GM12878 (cell line): ENCODE measurements at regions not wholly inside any gene's neighbourhood (a gene's known extent, or its start where the extent isn't known, plus 50 kb on each side); places are given as distances from the start of the nearest gene placed in this dataset.

ENCODE experiments used
- ATAC-seq: fragments of 200-7000 bp; cut with Tn5 transposase; 3 replicates; pipeline ENCODE4 v1.9.1; 2020; ENCODE audit warnings: mild to moderate bottlenecking, moderate library complexity
- BruUV-seq: library from RNA; stranded (reverse); fragments of 400-500 nt; replicated peaks from 2 replicates; lab custom pipeline; 2021; lab: Mats Ljungman, UMichigan
- CTCF ChIA-PET: fragments of 300-600 bp; sonication (Branson Sonifier 250); formaldehyde crosslinking; extraction: SDS; loops from one replicate; lab custom pipeline; 2021; ENCODE audit warnings: inconsistent platforms; lab: Yijun Ruan, JAX
- POLR2A ChIA-PET: fragments of 350-600 bp; formaldehyde crosslinking; extraction: SDS; loops from one replicate; lab custom pipeline; 2021; ENCODE audit warnings: inconsistent platforms; lab: Charles Lee
- RAD21 ChIA-PET: fragments of 300-600 bp; sonication (Branson Sonifier 250); formaldehyde crosslinking; loops from one replicate; lab custom pipeline; 2023; ENCODE audit warnings: antibody characterized with exemption; ENCODE audit not compliant: unreplicated experiment; lab: Charles Lee
- SMC1A ChIA-PET: fragments of 300-600 bp; sonication (Branson Sonifier 250); formaldehyde crosslinking; loops from one replicate; lab custom pipeline; 2023; ENCODE audit not compliant: unreplicated experiment, uncharacterized antibody; lab: Charles Lee
- DNase-seq: peaks from one replicate; pipeline ENCODE4 v3.0.0-alpha.2; 2011; ENCODE audit warnings: low read depth, low spot score
- FAIRE-seq: peaks from 3 replicates; lab custom pipeline; 2011; peaks lifted over from hg19 to GRCh38; lab: Jason Lieb, UNC
- H2AFZ ChIP-seq: 2 replicates; pipeline ENCODE4 v1.6.0; 2011; ENCODE audit warnings: low read depth, low read length, control low read depth; ENCODE audit not compliant: control insufficient read depth
- H3K27ac ChIP-seq: 2 replicates; pipeline ENCODE4 v1.5.1; 2011; ENCODE audit warnings: control low read depth; ENCODE audit not compliant: control insufficient read depth, insufficient read depth
- H3K27me3 ChIP-seq, 2 experiments: replicated peaks in 1 of 2; 2 replicates each; pipeline versions ENCODE4 v1.6.0 to v1.6.1; 2011; ENCODE audit warnings: low read length in 1 of 2; ENCODE audit not compliant: control insufficient read depth in 2 of 2, insufficient read depth in 2 of 2
- H3K36me3 ChIP-seq, 2 experiments: 2 replicates each; pipeline ENCODE4 v1.5.1; 2011; ENCODE audit warnings: low read length in 1 of 2; ENCODE audit not compliant: control insufficient read depth in 2 of 2, insufficient read depth in 2 of 2
- H3K4me1 ChIP-seq: 2 replicates; pipeline ENCODE4 v1.6.1; 2011; ENCODE audit warnings: mild to moderate bottlenecking, low read length, moderate library complexity, mixed read lengths; ENCODE audit not compliant: control insufficient read depth, insufficient read depth
- H3K4me2 ChIP-seq: 2 replicates; pipeline ENCODE4 v1.6.0; 2011; ENCODE audit warnings: control low read depth; ENCODE audit not compliant: control insufficient read depth, insufficient read depth
- H3K4me3 ChIP-seq: fragments of 200-600 bp; sonication (generic); 2 replicates; pipeline ENCODE4 v1.5.1; 2016
- H3K79me2 ChIP-seq: 2 replicates; pipeline ENCODE4 v1.6.0; 2011; ENCODE audit warnings: low read length; ENCODE audit not compliant: control insufficient read depth, insufficient read depth
- H3K9ac ChIP-seq: 2 replicates; pipeline ENCODE4 v1.8.0; 2011; ENCODE audit warnings: low read length, control low read depth, mixed read lengths; ENCODE audit not compliant: control insufficient read depth, insufficient read depth
- H3K9me3 ChIP-seq: replicated peaks from 3 replicates; pipeline ENCODE4 v1.5.1; 2011; ENCODE audit warnings: mild to moderate bottlenecking, low read length; ENCODE audit not compliant: control insufficient read depth, insufficient read depth
- H4K20me1 ChIP-seq: 2 replicates; pipeline ENCODE4 v1.6.0; 2011; ENCODE audit not compliant: control insufficient read depth, insufficient read depth
- ATF3 ChIP-seq: IDR thresholded peaks from 2 replicates; pipeline ENCODE4 v1.6.1; 2011; ENCODE audit warnings: low read depth, mild to moderate bottlenecking, low read length, moderate library complexity, borderline replicate concordance; ENCODE audit errors: extremely low read depth
- CUX1 ChIP-seq: IDR thresholded peaks from 2 replicates; pipeline ENCODE4 v1.6.1; 2012; ENCODE audit warnings: improper control_type of control experiment, low read depth, low read length; ENCODE audit not compliant: insufficient replicate concordance
- ELK1 ChIP-seq: IDR thresholded peaks from 2 replicates; pipeline ENCODE4 v1.6.1; 2012; ENCODE audit warnings: low read depth, low read length, improper control_type of control experiment
- ETV6 ChIP-seq, 2 experiments: fragments of 450-650 bp in 1 of 2; IDR thresholded peaks in 1 of 2; conservative IDR thresholded peaks in 1 of 2; 2 replicates each; pipeline ENCODE4 v1.6.1; 2014; ENCODE audit warnings: antibody characterized with exemption in 1 of 2, borderline replicate concordance in 1 of 2, low read depth in 1 of 2, mild to moderate bottlenecking in 1 of 2, moderate library complexity in 1 of 2
- HCFC1 ChIP-seq: fragments of 150-350 bp; IDR thresholded peaks from 2 replicates; pipeline ENCODE4 v1.6.1; 2014; ENCODE audit warnings: low read length
- IRF3 ChIP-seq: fragments of 450-650 bp; IDR thresholded peaks from 2 replicates; pipeline ENCODE4 v1.6.1; 2014; ENCODE audit warnings: mild to moderate bottlenecking
- KAT2A ChIP-seq: conservative IDR thresholded peaks from 2 replicates; pipeline ENCODE4 v1.6.1; 2011; ENCODE audit warnings: low read depth, low read length; ENCODE audit not compliant: control insufficient read depth
- MXI1 ChIP-seq: fragments of 150-350 bp; IDR thresholded peaks from 2 replicates; pipeline ENCODE4 v1.6.1; 2011; ENCODE audit warnings: low read depth, mild to moderate bottlenecking, inconsistent platforms, low read length, improper control_type of control experiment
- MYB ChIP-seq: fragments of 150-350 bp; IDR thresholded peaks from 2 replicates; pipeline ENCODE4 v1.6.1; 2014; ENCODE audit warnings: mild to moderate bottlenecking, low read depth, low read length, borderline replicate concordance
- NBN ChIP-seq: fragments of 450-650 bp; IDR thresholded peaks from 2 replicates; pipeline ENCODE4 v1.6.1; 2016
- NRF1 ChIP-seq: conservative IDR thresholded peaks from 2 replicates; pipeline ENCODE4 v1.6.1; 2011; ENCODE audit warnings: mild to moderate bottlenecking, low read depth, low read length, improper control_type of control experiment
- POLR2AphosphoS2 ChIP-seq: IDR thresholded peaks from 2 replicates; pipeline ENCODE4 v1.6.1; 2011; ENCODE audit warnings: low read depth, mild to moderate bottlenecking, low read length, improper control_type of control experiment, moderate library complexity
- RAD51 ChIP-seq: fragments of 450-650 bp; IDR thresholded peaks from 2 replicates; pipeline ENCODE4 v1.6.1; 2016; ENCODE audit warnings: moderate library complexity, mild to moderate bottlenecking, inconsistent platforms
- STAT1 ChIP-seq: fragments of 450-650 bp; conservative IDR thresholded peaks from 2 replicates; pipeline ENCODE4 v1.6.1; 2014; ENCODE audit warnings: antibody characterized with exemption, mild to moderate bottlenecking
- USF2 ChIP-seq: IDR thresholded peaks from 2 replicates; pipeline ENCODE4 v1.6.1; 2011; ENCODE audit warnings: low read depth, low read length, improper control_type of control experiment, borderline replicate concordance
- WRNIP1 ChIP-seq: IDR thresholded peaks from 2 replicates; pipeline ENCODE4 v1.6.1; 2011; ENCODE audit warnings: low read depth, low read length, improper control_type of control experiment, borderline replicate concordance
- ZNF622 ChIP-seq: fragments of 450-650 bp; IDR thresholded peaks from 2 replicates; pipeline ENCODE4 v1.6.1; 2017; ENCODE audit warnings: mild to moderate bottlenecking, inconsistent platforms
- in situ Hi-C: fragments of 300-500 bp; cut with MboI; formaldehyde crosslinking; loops from 9 replicates; pipeline ENCODE4 v1.14.3; 2018; ENCODE audit warnings: mixed read lengths
- intact Hi-C: fragments of 100-400 bp; cut with micrococcal nuclease; formaldehyde crosslinking; loops from one replicate; pipeline ENCODE4 v1.14.2; 2022; ENCODE audit not compliant: unreplicated experiment

- ChIA-PET POLR2A (no interaction called here), RAD21 (no interaction called here), CTCF (interaction anchor here (0.8 to 1.3 kb wide), 2 partner anchors 27 to 39 kb away, joined by 3 to 4 read pairs; no protein-coding TSS in a partner anchor), SMC1A (no interaction called here)
- Histone ChIP-seq H3K4me3 (no peak overlapping the region), H3K79me2 (no peaks in the 10 kb centered on the region), H3K27me3 (no peaks in the 10 kb centered on the region), H3K9ac (no peak overlapping the region), H3K27ac (no peak overlapping the region), H2AFZ (no peak overlapping the region), H3K4me1 (no peaks in the 10 kb centered on the region), H3K9me3 (peaks cover 2% of the 10 kb centered on the region), H3K36me3 (no peaks in the 10 kb centered on the region), H3K4me2 (no peak overlapping the region), H4K20me1 (no peaks in the 10 kb centered on the region)
- intact Hi-C loops = no loop called here
- no TSS peak for BruUV-seq
- in situ Hi-C loops = no loop called here
- TF ChIP-seq HCFC1 (no peak), POLR2AphosphoS2 (no peak), KAT2A (no peak), NRF1 (no peak), ELK1 (no peak), WRNIP1 (no peak), ATF3 (no peak), RAD51 (no peak), USF2 (no peak), ETV6 (conservative IDR thresholded peaks at IDR 0.05 in 1 of 2, IDR thresholded peaks at IDR 0.05 in 1 of 2; ENCODE audit: borderline replicate concordance in 1 of 2, low read depth in 1 of 2) (no peak), IRF3 (no peak), MXI1 (no peak), MYB (no peak), CUX1 (no peak), NBN (no peak), STAT1 (no peak), ZNF622 (no peak)
- FAIRE-seq = no peak
- no peak for DNase-seq
- no peak for ATAC-seq
These were observed 716.5 kb upstream of the RAB6C start for GRCh38 chr2:129262934-129263333.
